GM12878 (cell line): ENCODE measurements at regions not wholly inside any gene's neighbourhood (a gene's known extent, or its start where the extent isn't known, plus 50 kb on each side); places are given as distances from the start of the nearest gene placed in this dataset.

Experiments used
- BRCA1 ChIP-seq: IDR thresholded peaks from 2 replicates; pipeline ENCODE4 v1.6.1; 2011; ENCODE audit warnings: low read depth, low read length, improper control_type of control experiment
- CBX3 ChIP-seq: fragments of 200-600 bp; sonication (generic); IDR thresholded peaks from 2 replicates; pipeline ENCODE4 v1.6.1; 2016; ENCODE audit warnings: low read depth, borderline replicate concordance
- CBX5 ChIP-seq: sonication (generic); IDR thresholded peaks from 2 replicates; pipeline ENCODE4 v1.6.1; 2016; ENCODE audit warnings: low read depth, moderate library complexity, mild to moderate bottlenecking, inconsistent platforms
- CTCF ChIP-seq, 3 experiments: IDR thresholded peaks in 2 of 3; conservative IDR thresholded peaks in 1 of 3; 2 replicates each; pipeline ENCODE4 v1.5.1; 2011; ENCODE audit warnings: low read depth in 3 of 3, low read length in 3 of 3, mild to moderate bottlenecking in 3 of 3, control low read depth in 2 of 3, moderate library complexity in 2 of 3, inconsistent platforms in 1 of 3, mixed read lengths in 1 of 3; ENCODE audit not compliant: control insufficient read depth in 2 of 3, insufficient read depth in 1 of 3; ENCODE audit errors: extremely low read depth in 1 of 3
- CUX1 ChIP-seq: IDR thresholded peaks from 2 replicates; pipeline ENCODE4 v1.6.1; 2012; ENCODE audit warnings: improper control_type of control experiment, low read depth, low read length; ENCODE audit not compliant: insufficient replicate concordance
- EGR1 ChIP-seq, 2 experiments: IDR thresholded peaks; 1 replicate in 1 of 2; 2 replicates in 1 of 2; pipeline ENCODE4 v1.6.1; 2011 to 2012; ENCODE audit warnings: low read depth in 2 of 2, low read length in 2 of 2, borderline replicate concordance in 1 of 2, mild to moderate bottlenecking in 1 of 2, moderate library complexity in 1 of 2
- FOXM1 ChIP-seq: IDR thresholded peaks from 2 replicates; pipeline ENCODE4 v1.6.1; 2012; ENCODE audit warnings: low read depth, mild to moderate bottlenecking, inconsistent platforms, low read length, moderate library complexity
- JUNB ChIP-seq: IDR thresholded peaks from 2 replicates; pipeline ENCODE4 v1.6.1; 2016; ENCODE audit warnings: antibody characterized with exemption, mild to moderate bottlenecking
- JUND ChIP-seq: IDR thresholded peaks from 2 replicates; pipeline ENCODE4 v1.6.1; 2012; ENCODE audit warnings: low read depth, mild to moderate bottlenecking, low read length, improper control_type of control experiment, moderate library complexity
- POLR2A ChIP-seq: IDR thresholded peaks from 2 replicates; pipeline ENCODE4 v1.6.1; 2011; ENCODE audit warnings: low read depth, mild to moderate bottlenecking, low read length
- SMC3 ChIP-seq: IDR thresholded peaks from 2 replicates; pipeline ENCODE4 v1.6.1; 2011; ENCODE audit warnings: low read length, improper control_type of control experiment, borderline replicate concordance
- USF2 ChIP-seq: IDR thresholded peaks from 2 replicates; pipeline ENCODE4 v1.6.1; 2011; ENCODE audit warnings: low read depth, low read length, improper control_type of control experiment, borderline replicate concordance
- ZBTB11 ChIP-seq: fragments of 450-650 bp; formaldehyde crosslinking; IDR thresholded peaks from 2 replicates; pipeline ENCODE4 v1.5.0; 2022; ENCODE audit warnings: mild to moderate bottlenecking, missing genetic modification characterization
- ZNF24 ChIP-seq: fragments of 450-650 bp; IDR thresholded peaks from 2 replicates; pipeline ENCODE4 v1.6.1; 2017; ENCODE audit warnings: antibody characterized with exemption, mild to moderate bottlenecking

GRCh38 chr2:7951490-7951889, 730.4 kb upstream of the ID2 start:
- TF ChIP-seq BRCA1: no peak
- no peak for TF ChIP-seq CUX1
- TF ChIP-seq ZNF24: no peak
- TF ChIP-seq ZBTB11: no peak
- no peak for TF ChIP-seq USF2
- no peak for TF ChIP-seq CBX5
- no peak for TF ChIP-seq FOXM1
- no peak for TF ChIP-seq JUND
- no peak for TF ChIP-seq POLR2A
- TF ChIP-seq JUNB: no peak
- no peak for TF ChIP-seq CBX3
- TF ChIP-seq SMC3: no peak
- TF ChIP-seq CTCF (IDR thresholded peaks at IDR 0.05 in 2 of 3, conservative IDR thresholded peaks at IDR 0.05 in 1 of 3; ENCODE audit: control insufficient read depth in 2 of 3, extremely low read depth in 1 of 3, insufficient read depth in 1 of 3, low read depth in 3 of 3, low read length in 3 of 3): no peak
- no peak for TF ChIP-seq EGR1 (IDR thresholded peaks at IDR 0.05; ENCODE audit: borderline replicate concordance in 1 of 2, low read depth in 2 of 2, low read length in 2 of 2)
